ENCODE measurements at regions not wholly inside any gene's neighbourhood (a gene's known extent, or its start where the extent isn't known, plus 50 kb on each side); places are given as distances from the start of the nearest gene placed in this dataset.
A peak's percentile ranks its signal among the peaks of the same experiment; 100 is the strongest.

DNA sequence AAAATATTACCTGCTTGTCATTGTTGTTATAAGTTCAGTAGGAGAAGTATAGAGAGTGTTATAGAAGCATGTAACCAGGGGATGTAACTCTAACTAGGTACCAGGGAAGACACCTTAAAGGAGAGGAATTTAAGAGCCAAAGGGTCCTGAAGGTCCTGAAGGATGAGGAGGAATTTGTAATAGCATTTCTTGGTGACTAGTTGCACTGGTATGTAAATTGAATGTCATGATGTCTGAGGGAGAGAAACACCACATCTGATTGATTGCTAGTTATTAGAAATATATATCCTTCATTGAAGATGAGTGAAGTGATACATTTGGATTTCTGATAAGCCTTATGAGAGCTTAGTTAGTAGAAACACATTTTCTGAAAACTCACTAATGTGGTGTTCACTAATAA, 643.8 kb downstream of the RFPL4B start:
- DNase-seq (ENCODE audit: low read depth): peak; percentile 61
- no peaks in the 10 kb centered on the region for H3K9me3 ChIP-seq (ENCODE audit: insufficient read depth, low read depth, low read length)
- no peaks in the 10 kb centered on the region for H3K4me1 ChIP-seq (ENCODE audit: insufficient read depth, low read length)
- no peak overlapping the region for H3K27ac Mint-ChIP-seq (ENCODE audit: unreplicated experiment)
- no peak overlapping the region for H3K4me3 ChIP-seq (ENCODE audit: insufficient read depth, low read depth, low read length)
- FAIRE-seq: no peak
- no peaks in the 10 kb centered on the region for H3K36me3 Mint-ChIP-seq (ENCODE audit: low read depth, unreplicated experiment)
- no peaks in the 10 kb centered on the region for H3K27me3 Mint-ChIP-seq (ENCODE audit: low read depth, unreplicated experiment)
- H4K20me1 ChIP-seq (ENCODE audit: insufficient read depth, low read length): no peaks in the 10 kb centered on the region
- no peaks in the 10 kb centered on the region for H3K79me2 ChIP-seq (ENCODE audit: insufficient read depth, low read length)
- H3K27me3 ChIP-seq (ENCODE audit: insufficient read depth, low read length): no peaks in the 10 kb centered on the region
- TF ChIP-seq, protein P1, sequence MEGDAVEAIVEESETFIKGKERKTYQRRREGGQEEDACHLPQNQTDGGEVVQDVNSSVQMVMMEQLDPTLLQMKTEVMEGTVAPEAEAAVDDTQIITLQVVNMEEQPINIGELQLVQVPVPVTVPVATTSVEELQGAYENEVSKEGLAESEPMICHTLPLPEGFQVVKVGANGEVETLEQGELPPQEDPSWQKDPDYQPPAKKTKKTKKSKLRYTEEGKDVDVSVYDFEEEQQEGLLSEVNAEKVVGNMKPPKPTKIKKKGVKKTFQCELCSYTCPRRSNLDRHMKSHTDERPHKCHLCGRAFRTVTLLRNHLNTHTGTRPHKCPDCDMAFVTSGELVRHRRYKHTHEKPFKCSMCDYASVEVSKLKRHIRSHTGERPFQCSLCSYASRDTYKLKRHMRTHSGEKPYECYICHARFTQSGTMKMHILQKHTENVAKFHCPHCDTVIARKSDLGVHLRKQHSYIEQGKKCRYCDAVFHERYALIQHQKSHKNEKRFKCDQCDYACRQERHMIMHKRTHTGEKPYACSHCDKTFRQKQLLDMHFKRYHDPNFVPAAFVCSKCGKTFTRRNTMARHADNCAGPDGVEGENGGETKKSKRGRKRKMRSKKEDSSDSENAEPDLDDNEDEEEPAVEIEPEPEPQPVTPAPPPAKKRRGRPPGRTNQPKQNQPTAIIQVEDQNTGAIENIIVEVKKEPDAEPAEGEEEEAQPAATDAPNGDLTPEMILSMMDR (IDR thresholded peaks at IDR 0.05; ENCODE audit: insufficient read depth, low read depth, low read length): no peak
- no peak for TF ChIP-seq EZH2 (IDR thresholded peaks at IDR 0.05; ENCODE audit: insufficient read depth, low read length)
- H3K9ac ChIP-seq (ENCODE audit: low read length): no peak overlapping the region
- no peak overlapping the region for H3K27ac ChIP-seq (ENCODE audit: low read depth, low read length)
- H2AFZ ChIP-seq (ENCODE audit: low read depth, low read length): no peak overlapping the region
- H3K36me3 ChIP-seq (ENCODE audit: insufficient read depth, low read length): no peaks in the 10 kb centered on the region
- H3K9me3 Mint-ChIP-seq (ENCODE audit: unreplicated experiment): no peaks in the 10 kb centered on the region
- H3K4me1 Mint-ChIP-seq (ENCODE audit: low read depth, unreplicated experiment): peaks cover 8% of the 10 kb centered on the region
- no peak overlapping the region for H3K4me3 Mint-ChIP-seq (ENCODE audit: unreplicated experiment)
- no peak overlapping the region for H3K4me2 ChIP-seq (ENCODE audit: low read length)

DNA sequence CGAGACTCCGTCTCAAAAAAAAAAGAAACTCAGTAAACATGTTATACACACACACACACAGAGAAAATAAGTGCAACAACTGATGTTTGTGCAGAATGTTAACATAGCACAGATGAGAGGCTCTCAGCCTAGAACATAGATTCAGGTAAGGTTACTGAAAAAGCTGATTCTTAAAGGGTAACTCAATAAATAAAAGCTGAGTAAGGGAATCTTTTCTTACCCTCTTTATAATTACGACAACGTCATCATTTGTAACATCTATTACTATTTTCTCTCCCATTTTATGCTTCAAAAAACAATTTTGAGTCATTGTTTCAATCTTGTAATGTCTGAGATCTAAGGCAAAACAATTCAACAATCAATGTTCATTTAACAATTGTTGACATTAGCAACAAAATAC, 644.8 kb downstream of the RFPL4B start:
- peak; percentile 47 for FAIRE-seq
- Mint-ChIP-seq H3K27ac (ENCODE audit: unreplicated experiment) (no peak overlapping the region), H3K36me3 (ENCODE audit: low read depth, unreplicated experiment) (no peaks in the 10 kb centered on the region)

DNA sequence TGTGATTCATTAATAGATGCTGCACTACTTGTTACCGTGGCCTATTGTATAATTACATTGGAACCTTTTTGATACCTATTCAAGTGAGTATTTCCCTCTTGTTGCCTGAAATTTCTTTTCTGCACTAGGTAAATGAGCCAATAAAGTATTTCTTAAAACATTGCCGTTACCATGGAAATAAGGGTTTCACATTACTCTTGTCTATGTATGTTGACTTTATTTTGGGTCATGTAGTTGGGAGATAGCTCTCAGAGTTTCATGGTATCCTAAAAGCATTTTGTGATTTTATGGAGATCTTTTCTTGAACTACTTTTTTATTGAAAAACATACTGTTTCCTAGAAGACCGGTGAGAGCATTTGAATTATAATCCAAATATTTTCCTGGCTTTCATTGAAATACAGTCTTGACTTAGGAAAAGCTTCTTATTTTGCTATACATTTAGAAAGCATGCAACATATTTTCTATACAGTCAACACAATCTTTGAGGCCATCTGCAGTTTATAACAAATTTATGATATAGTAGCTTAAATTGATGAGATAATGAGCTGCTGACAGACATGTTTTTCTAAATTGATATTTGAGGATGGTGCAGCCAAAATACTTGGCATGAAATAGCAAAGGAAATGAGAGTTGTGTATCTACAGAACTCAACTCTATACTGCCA, 650.4 kb downstream of the RFPL4B start:
- Histone ChIP-seq H4K20me1 (ENCODE audit: insufficient read depth, low read length) (no peaks in the 10 kb centered on the region), H3K4me2 (ENCODE audit: low read length) (no peak overlapping the region), H3K4me3 (ENCODE audit: insufficient read depth, low read depth, low read length) (no peak overlapping the region), H3K36me3 (ENCODE audit: insufficient read depth, low read length) (no peaks in the 10 kb centered on the region), H3K9me3 (ENCODE audit: insufficient read depth, low read depth, low read length) (no peaks in the 10 kb centered on the region), H2AFZ (ENCODE audit: low read depth, low read length) (no peak overlapping the region), H3K4me1 (ENCODE audit: insufficient read depth, low read length) (no peaks in the 10 kb centered on the region), H3K27ac (ENCODE audit: low read depth, low read length) (no peak overlapping the region), H3K27me3 (ENCODE audit: insufficient read depth, low read length) (no peaks in the 10 kb centered on the region), H3K9ac (ENCODE audit: low read length) (no peak overlapping the region), H3K79me2 (ENCODE audit: insufficient read depth, low read length) (no peaks in the 10 kb centered on the region)
- no peaks in the 10 kb centered on the region for H3K36me3 Mint-ChIP-seq (ENCODE audit: low read depth, unreplicated experiment)
- TF ChIP-seq EZH2 (IDR thresholded peaks at IDR 0.05; ENCODE audit: insufficient read depth, low read length): no peak
- TF ChIP-seq, protein P1 (IDR thresholded peaks at IDR 0.05; ENCODE audit: insufficient read depth, low read depth, low read length): no peak
- DNase-seq (ENCODE audit: low read depth) (no peak), FAIRE-seq (peak; percentile 60)
- no peaks in the 10 kb centered on the region for H3K27me3 Mint-ChIP-seq (ENCODE audit: low read depth, unreplicated experiment)
- H3K4me1 Mint-ChIP-seq (ENCODE audit: low read depth, unreplicated experiment): peaks cover 2% of the 10 kb centered on the region
- no peaks in the 10 kb centered on the region for H3K9me3 Mint-ChIP-seq (ENCODE audit: unreplicated experiment)
- no peak overlapping the region for H3K4me3 Mint-ChIP-seq (ENCODE audit: unreplicated experiment)
- H3K27ac Mint-ChIP-seq (ENCODE audit: unreplicated experiment): no peak overlapping the region

More for the DNA sequence above, 644.8 kb downstream of the RFPL4B start:
- DNase-seq (ENCODE audit: low read depth): no peak
- no peak overlapping the region for H3K4me3 Mint-ChIP-seq (ENCODE audit: unreplicated experiment)
- Histone ChIP-seq H3K4me2 (ENCODE audit: low read length) (no peak overlapping the region), H3K27me3 (ENCODE audit: insufficient read depth, low read length) (no peaks in the 10 kb centered on the region), H2AFZ (ENCODE audit: low read depth, low read length) (no peak overlapping the region), H3K27ac (ENCODE audit: low read depth, low read length) (no peak overlapping the region), H3K9me3 (ENCODE audit: insufficient read depth, low read depth, low read length) (no peaks in the 10 kb centered on the region), H3K9ac (ENCODE audit: low read length) (no peak overlapping the region), H3K4me1 (ENCODE audit: insufficient read depth, low read length) (no peaks in the 10 kb centered on the region), H3K36me3 (ENCODE audit: insufficient read depth, low read length) (no peaks in the 10 kb centered on the region), H4K20me1 (ENCODE audit: insufficient read depth, low read length) (no peaks in the 10 kb centered on the region), H3K4me3 (ENCODE audit: insufficient read depth, low read depth, low read length) (no peak overlapping the region), H3K79me2 (ENCODE audit: insufficient read depth, low read length) (no peaks in the 10 kb centered on the region)
- H3K9me3 Mint-ChIP-seq (ENCODE audit: unreplicated experiment): no peaks in the 10 kb centered on the region
- no peaks in the 10 kb centered on the region for H3K27me3 Mint-ChIP-seq (ENCODE audit: low read depth, unreplicated experiment)
- TF ChIP-seq, protein P1 (IDR thresholded peaks at IDR 0.05; ENCODE audit: insufficient read depth, low read depth, low read length): no peak
- no peak for TF ChIP-seq EZH2 (IDR thresholded peaks at IDR 0.05; ENCODE audit: insufficient read depth, low read length)
- H3K4me1 Mint-ChIP-seq (ENCODE audit: low read depth, unreplicated experiment): peaks cover 8% of the 10 kb centered on the region
